Uterus (tissue), 3 donors: ENCODE measurements at regions not wholly inside any gene's neighbourhood (a gene's known extent, or its start where the extent isn't known, plus 50 kb on each side); places are given as distances from the start of the nearest gene placed in this dataset.
"Not testable (repeated sequence)": the region's sequence is repeated elsewhere in the genome, so short reads cannot be mapped to it uniquely, and the experiment has no call there.

Experiments used
- DNase-seq, 2 donors: peaks; one replicate each; pipeline ENCODE4 v3.0.0-alpha.2; 2019 to 2020
- H3K27ac ChIP-seq, 2 donors: fragments of 200-600 bp; sonication (generic); 1 replicate in 1 of 2; 2 replicates in 1 of 2; pipeline ENCODE4 v1.5.1; 2016 to 2018
- H3K27me3 ChIP-seq, 2 donors: fragments of 200-600 bp; sonication (generic); one replicate each; pipeline ENCODE4 v1.5.1; 2018 to 2019; ENCODE audit warnings: control low read depth in 1 of 2
- H3K36me3 ChIP-seq, 2 donors: fragments of 200-600 bp; sonication (generic); one replicate each; pipeline ENCODE4 v1.5.1; 2019; ENCODE audit warnings: control low read depth in 1 of 2
- H3K4me1 ChIP-seq, 2 donors: fragments of 200-600 bp; sonication (generic); one replicate each; pipeline ENCODE4 v1.5.1; 2018 to 2019; ENCODE audit warnings: control low read depth in 1 of 2
- H3K4me3 ChIP-seq, 2 donors: fragments of 200-600 bp; sonication (generic); 1 replicate in 1 of 2; 2 replicates in 1 of 2; pipeline ENCODE4 v1.5.1; 2018 to 2019; ENCODE audit warnings: mild to moderate bottlenecking in 1 of 2
- H3K9me3 ChIP-seq, 2 donors: fragments of 200-600 bp; sonication (generic); one replicate each; pipeline ENCODE4 v1.5.1; 2019; ENCODE audit warnings: control low read depth in 1 of 2
- POLR2A ChIP-seq, 2 donors: fragments of 450-650 bp; IDR thresholded peaks; one replicate each; pipeline ENCODE4 v1.6.1; 2016; ENCODE audit warnings: antibody characterized with exemption in 2 of 2, mild to moderate bottlenecking in 1 of 2, moderate library complexity in 1 of 2
- intact Hi-C: fragments of 100-400 bp; cut with DNase I; formaldehyde crosslinking; loops from one replicate; pipeline ENCODE4 v1.15.1; 2023; ENCODE audit warnings: low total_unique reads
- TF ChIP-seq, protein P1 (sequence below), 4 experiments: fragments of 200-600 bp in 2 of 4; fragments of 450-650 bp in 2 of 4; sonication (generic) in 2 of 4; IDR thresholded peaks; one replicate each; pipeline ENCODE4 v1.5.1; 2016 to 2019; ENCODE audit warnings: antibody characterized with exemption in 4 of 4, mild to moderate bottlenecking in 2 of 4, moderate library complexity in 1 of 4
- donor health status: DM: yes; HTN: yes; CAD: no.

DNA sequence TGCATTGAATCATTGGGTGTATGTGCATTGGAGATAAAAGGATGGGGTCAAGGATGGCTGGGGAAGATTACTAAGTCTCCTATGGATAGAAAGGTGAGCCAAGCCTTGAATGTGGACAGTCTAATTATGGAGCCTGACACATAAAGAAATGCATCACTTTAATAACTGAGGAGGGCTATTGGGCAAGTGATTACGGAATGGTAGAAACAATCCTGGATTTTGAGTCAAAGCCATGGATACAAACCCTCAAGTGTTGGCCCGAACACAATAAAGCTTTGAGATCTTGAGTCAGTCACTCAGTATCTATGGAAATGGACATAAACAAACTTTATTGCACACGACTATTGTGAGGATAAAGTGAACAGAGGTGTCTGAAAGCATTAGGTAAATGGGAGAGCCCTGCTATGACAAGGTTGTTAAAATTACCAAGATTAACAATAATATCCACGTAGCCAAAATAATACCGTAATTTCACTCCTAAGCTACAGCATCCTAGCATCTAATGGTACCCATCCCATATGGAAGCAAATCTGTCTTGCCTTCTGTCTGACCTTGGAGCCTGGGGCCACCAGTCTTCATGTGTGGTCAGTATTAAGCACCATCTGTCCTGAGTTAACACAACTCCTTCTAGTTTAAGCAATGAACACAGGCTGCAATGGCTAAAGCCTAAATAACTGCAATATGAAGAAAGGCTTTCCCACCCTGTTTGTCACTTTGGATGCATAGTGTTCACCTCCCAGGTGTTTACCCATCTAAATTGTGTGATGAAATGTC lies 136.9 kb upstream of the PRICKLE2 start:
- H3K4me3 ChIP-seq: no peak overlapping the region
- no peaks in the 10 kb centered on the region for H3K4me1 ChIP-seq
- no peaks in the 10 kb centered on the region for H3K36me3 ChIP-seq
- no peak for DNase-seq
- TF ChIP-seq POLR2A (IDR thresholded peaks at IDR 0.05): no peak
- TF ChIP-seq, protein P1, sequence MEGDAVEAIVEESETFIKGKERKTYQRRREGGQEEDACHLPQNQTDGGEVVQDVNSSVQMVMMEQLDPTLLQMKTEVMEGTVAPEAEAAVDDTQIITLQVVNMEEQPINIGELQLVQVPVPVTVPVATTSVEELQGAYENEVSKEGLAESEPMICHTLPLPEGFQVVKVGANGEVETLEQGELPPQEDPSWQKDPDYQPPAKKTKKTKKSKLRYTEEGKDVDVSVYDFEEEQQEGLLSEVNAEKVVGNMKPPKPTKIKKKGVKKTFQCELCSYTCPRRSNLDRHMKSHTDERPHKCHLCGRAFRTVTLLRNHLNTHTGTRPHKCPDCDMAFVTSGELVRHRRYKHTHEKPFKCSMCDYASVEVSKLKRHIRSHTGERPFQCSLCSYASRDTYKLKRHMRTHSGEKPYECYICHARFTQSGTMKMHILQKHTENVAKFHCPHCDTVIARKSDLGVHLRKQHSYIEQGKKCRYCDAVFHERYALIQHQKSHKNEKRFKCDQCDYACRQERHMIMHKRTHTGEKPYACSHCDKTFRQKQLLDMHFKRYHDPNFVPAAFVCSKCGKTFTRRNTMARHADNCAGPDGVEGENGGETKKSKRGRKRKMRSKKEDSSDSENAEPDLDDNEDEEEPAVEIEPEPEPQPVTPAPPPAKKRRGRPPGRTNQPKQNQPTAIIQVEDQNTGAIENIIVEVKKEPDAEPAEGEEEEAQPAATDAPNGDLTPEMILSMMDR (IDR thresholded peaks at IDR 0.05): no peak
- no peaks in the 10 kb centered on the region for H3K9me3 ChIP-seq
- intact Hi-C loops: no loop called here
- H3K27ac ChIP-seq: no peak overlapping the region
- H3K27me3 ChIP-seq: no peaks in the 10 kb centered on the region

- H3K27me3 ChIP-seq, intact Hi-C loops, DNase-seq, H3K9me3 ChIP-seq, H3K4me1 ChIP-seq, H3K27ac ChIP-seq, H3K4me3 ChIP-seq, H3K36me3 ChIP-seq: not testable (repeated sequence)
Observed at GRCh38 chr3:64361036-64361435, 135.8 kb upstream of the PRICKLE2 start.

DNA sequence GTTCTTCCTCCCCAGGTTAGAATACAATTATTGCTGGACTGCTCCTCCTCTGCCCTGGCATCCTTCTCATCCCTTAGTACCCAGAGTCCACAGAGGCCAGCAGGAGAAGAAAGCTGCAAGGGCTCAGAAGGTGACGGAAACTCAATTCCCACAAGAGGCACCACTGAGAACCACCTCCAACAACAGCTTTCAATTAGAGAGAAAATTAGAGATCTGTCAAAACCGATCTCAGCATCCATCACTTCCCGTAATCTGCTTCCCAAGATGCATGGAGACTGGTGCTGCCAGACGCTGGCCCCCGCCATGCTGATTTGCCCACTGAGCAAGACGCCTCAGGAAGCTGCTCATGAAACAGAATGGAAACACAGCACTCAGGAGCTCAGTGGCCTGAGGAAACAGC lies 135.0 kb upstream of the PRICKLE2 start:
- H3K27ac ChIP-seq: no peak overlapping the region
- no peaks in the 10 kb centered on the region for H3K9me3 ChIP-seq
- TF ChIP-seq, protein P1 (IDR thresholded peaks at IDR 0.05): no peak
- no peak for TF ChIP-seq POLR2A (IDR thresholded peaks at IDR 0.05)
- no peak for DNase-seq
- H3K27me3 ChIP-seq: no peaks in the 10 kb centered on the region
- no peaks in the 10 kb centered on the region for H3K4me1 ChIP-seq
- intact Hi-C loops: no loop called here
- no peak overlapping the region for H3K4me3 ChIP-seq
- no peaks in the 10 kb centered on the region for H3K36me3 ChIP-seq

DNA sequence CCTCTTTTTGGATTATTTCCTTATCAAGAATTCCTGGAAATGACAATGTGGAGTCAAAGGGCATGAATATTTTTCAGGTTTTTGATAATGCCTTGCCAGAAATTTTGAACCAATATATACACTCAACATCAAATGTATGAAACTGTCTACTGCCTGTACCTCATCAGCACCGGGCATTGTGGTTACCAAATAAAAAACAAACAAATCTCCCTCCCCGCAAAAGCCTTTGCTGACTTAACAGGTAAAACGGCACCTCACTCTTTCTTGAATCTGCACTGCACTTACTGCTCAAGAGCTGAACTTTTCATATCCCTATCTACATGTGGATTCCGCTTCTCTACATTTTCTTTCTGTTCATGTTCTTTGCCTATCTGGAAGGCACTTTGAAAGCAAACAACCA lies 134.5 kb upstream of the PRICKLE2 start:
- intact Hi-C loops: no loop called here
- H3K36me3 ChIP-seq: no peaks in the 10 kb centered on the region
- no peak for DNase-seq
- no peak overlapping the region for H3K4me3 ChIP-seq
- H3K27me3 ChIP-seq: no peaks in the 10 kb centered on the region
- no peaks in the 10 kb centered on the region for H3K4me1 ChIP-seq
- no peaks in the 10 kb centered on the region for H3K9me3 ChIP-seq
- no peak for TF ChIP-seq POLR2A (IDR thresholded peaks at IDR 0.05)
- H3K27ac ChIP-seq: no peak overlapping the region

DNA sequence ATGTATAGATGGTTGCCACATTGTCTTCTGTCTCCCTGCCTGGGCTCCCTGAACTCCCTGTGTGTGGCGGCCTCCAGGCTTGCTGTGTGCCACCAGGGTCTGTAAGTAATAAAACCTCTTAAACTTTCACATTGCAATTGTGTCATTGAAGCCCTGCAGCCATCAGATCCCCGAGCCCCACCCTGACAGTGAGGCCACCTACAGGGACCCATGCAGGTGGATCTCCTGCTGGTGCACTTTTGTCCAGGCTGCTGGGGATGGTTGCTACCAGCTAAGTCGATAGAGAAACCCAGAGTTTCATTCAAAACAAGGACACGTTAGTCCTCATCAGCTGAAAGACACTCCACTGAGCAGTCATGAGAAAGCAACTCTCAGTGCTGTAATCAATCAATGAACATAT lies 133.6 kb upstream of the PRICKLE2 start:
- DNase-seq: no peak
- no peaks in the 10 kb centered on the region for H3K9me3 ChIP-seq
- intact Hi-C loops: no loop called here
- no peaks in the 10 kb centered on the region for H3K4me1 ChIP-seq
- H3K36me3 ChIP-seq: no peaks in the 10 kb centered on the region
- H3K27ac ChIP-seq: no peak overlapping the region
- TF ChIP-seq POLR2A (IDR thresholded peaks at IDR 0.05): no peak
- TF ChIP-seq, protein P1 (IDR thresholded peaks at IDR 0.05): no peak
- H3K4me3 ChIP-seq: no peak overlapping the region
- no peaks in the 10 kb centered on the region for H3K27me3 ChIP-seq

GRCh38 chr3:64358176-64358575 lies 132.9 kb upstream of the PRICKLE2 start:
- no peaks in the 10 kb centered on the region for H3K4me1 ChIP-seq
- no peak overlapping the region for H3K27ac ChIP-seq
- no peaks in the 10 kb centered on the region for H3K9me3 ChIP-seq
- intact Hi-C loops: no loop called here
- H3K4me3 ChIP-seq: no peak overlapping the region
- TF ChIP-seq, protein P1 (IDR thresholded peaks at IDR 0.05): no peak
- no peak for TF ChIP-seq POLR2A (IDR thresholded peaks at IDR 0.05)
- H3K36me3 ChIP-seq: no peaks in the 10 kb centered on the region
- no peak for DNase-seq
- H3K27me3 ChIP-seq: no peaks in the 10 kb centered on the region
